Non-pigmented ciliary epithelial cell (primary cell): ENCODE measurements at regions not wholly inside any gene's neighbourhood (a gene's known extent, or its start where the extent isn't known, plus 50 kb on each side); places are given as distances from the start of the nearest gene placed in this dataset.

Source experiments
- DNase-seq: peaks from one replicate; pipeline ENCODE4 v3.0.0-alpha.2; 2010; ENCODE audit warnings: low read depth

DNA sequence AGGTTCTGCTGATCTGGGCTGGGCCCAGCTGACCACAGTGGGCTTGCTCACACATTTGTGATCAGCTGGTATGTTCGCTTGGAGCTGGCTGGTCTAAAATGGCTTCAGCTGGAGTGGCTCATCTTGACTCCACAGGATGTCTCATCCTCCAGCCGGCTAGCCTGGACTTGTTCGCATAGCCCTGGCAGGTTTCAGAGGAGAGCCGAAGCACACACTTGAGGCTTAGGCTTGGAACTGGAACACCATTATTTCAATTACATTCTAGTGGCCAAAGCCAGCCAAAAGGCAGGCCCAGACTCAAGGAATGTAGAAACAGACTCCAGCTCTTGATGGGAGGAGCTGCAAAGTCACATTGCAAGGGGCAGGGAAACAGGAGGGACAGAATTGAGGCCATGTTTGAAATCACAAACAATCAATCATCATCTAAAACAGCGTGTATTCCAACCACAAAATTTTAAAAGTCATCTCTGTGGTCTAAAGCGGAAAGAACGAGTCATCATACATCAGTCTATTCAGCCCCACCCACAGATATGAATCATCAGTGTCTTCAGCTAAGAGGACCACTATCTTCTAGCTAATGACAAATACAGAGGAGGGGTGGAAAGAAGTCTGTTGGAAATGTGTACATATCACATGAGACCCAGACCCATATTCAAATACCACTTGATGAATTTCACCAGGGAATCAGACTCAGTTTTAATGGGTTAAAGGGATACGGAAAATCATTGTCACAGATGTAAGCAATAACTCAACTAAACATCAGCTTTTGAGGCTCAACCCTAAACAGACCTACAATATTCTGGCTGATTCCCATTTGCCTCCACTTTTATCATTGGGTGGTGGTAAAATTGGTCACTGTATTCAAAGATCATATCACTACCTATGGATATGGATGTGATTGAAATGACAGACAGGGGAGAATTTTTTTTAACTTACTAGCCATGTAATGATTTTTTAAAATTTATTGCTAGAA, 139.0 kb upstream of the MKLN1 start:
- DNase-seq, result peak; percentile 97

DNA sequence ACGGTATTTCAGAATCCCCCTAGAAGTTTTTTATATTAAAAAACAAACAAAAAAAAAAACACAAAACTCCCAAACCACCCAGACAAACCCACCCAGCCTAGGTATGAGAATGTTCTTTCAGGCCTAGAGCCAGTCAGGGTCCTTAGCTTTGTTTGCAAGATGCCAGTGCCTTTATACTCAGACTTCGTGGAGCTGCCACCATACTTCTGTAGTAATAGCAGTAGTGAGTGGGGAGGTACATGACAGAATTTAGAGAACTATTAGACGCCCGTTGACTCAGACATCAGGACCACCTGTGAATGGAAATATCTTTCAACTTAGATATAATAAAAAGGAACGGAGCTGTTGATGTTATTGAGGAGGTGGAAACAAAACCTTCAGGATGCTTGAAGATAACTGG, 138.2 kb upstream of the MKLN1 start:
- no peak for DNase-seq

DNA sequence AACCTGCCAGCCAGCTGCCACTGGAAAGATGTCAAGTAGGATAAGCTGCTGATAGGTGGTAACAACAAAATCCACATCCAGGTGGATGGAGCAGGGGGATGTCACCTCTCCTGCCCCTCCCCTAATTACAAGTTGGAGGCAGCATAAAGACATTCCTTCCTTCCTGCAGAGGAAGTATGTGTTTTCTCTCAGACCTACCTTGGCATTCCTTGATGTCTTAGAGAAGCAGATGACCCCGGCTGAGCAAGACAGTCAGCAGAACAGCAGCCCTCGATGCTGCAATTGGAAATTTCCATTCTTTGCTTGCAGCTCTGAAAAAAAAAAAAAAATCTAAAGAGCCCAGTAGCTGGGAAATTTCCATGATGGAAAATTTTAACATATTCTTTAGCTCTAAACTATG, 137.5 kb upstream of the MKLN1 start:
- DNase-seq, result no peak

DNA sequence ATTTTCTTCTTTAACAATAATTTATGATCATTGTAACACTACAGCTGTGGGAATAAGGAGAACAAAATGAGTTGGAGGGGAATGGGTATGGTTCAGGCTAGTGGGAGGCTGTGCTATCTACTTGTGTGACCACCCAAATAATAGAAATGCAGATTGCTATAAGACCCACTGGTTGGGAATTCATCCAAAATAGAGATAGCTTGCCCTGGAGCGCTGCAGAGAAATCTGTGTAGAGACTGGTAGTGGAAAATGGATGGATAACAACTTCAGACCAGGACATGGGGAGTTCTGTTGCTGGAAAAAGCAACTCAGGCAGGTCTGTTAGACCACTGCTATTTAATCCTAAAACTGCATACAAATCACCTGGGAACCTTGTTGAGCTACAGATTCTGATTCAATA, 137.1 kb upstream of the MKLN1 start:
- no peak for DNase-seq

DNA sequence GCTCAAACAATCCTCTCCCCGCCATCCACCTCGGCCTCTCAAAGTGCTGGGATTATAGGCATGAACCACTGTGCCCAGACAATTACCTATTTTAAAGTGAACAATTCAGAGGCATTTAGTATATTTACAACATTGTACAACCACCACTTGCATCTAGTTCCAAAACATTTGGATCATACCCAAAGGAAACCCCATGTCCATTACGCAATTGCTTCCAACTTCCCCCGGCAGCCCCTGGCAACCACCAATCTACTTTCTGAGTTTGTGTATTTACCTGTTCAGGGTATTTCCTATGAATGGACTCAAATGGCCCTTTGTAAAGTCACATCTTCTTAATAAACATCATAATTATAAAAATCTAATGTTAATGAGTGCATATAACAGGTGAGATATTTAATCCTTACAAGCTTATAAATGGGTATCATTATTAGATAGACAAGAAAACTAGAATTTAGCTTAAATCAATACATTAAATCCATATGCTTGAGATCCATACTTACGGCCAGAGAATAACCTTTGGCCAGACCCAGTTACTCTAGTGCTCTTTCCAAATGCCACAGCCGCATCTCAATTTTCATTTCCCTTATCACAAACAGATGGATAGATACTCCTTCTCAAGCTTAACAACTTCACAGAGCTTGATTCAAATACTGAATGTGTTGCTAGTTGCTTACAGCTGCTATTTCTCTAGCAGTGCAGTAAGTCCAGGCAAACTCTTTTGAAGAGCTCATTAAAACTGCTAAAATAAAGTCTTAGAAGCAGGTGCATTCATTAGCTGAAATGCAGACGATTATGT, 133.4 kb upstream of the MKLN1 start:
- DNase-seq, result no peak

DNA sequence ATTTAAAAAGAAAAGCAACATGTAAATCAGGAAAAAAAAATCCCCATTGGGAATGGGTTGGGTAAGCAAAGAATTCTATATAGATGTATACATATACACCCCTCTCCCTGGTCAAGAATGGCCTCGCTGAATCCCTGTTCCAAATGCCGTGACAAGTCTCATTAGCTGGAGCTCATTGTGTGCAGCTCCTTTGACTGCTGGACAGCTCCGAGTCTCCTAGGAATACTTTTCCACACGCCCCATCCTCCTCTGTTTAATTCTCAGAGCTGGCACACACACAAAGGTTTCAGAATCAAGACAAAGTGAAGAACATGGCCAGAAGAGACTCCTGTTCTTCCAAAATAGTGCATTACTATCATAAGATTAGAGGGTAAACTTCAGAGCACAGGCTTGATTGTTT, 130.9 kb upstream of the MKLN1 start:
- DNase-seq, result no peak

DNA sequence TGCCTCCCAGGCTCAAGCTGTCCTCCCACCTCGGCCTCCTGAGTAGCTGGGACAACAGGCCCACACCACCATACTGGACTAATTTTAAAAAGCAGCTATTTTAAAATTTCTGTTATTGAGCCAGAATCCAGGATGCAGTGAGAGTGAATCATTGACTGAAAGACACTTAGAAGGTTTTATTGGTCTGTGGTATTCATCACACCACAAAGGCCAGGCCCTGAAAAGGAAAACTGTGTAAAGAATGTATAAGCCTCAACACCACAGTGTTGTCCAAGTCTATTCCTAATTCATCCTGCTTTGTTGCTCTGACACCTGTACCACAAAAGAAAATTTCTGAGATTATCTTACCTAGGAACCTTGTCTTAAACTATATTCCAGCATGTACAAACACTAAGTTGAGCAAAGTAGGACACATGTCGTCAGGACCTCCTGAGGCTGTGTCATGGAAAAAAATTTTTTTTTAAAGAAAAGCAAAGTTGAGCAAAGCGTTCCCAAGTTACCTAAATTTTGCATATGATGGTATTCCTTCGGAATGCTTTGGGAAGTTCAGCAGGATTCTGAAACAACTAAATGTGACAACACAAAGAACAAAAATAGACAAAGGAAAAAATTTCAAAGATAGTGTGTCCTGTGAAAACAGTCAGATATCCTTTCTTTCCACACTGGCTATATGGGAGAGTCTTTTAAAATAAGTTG, 129.6 kb upstream of the MKLN1 start:
- peak; percentile 20 for DNase-seq

DNA sequence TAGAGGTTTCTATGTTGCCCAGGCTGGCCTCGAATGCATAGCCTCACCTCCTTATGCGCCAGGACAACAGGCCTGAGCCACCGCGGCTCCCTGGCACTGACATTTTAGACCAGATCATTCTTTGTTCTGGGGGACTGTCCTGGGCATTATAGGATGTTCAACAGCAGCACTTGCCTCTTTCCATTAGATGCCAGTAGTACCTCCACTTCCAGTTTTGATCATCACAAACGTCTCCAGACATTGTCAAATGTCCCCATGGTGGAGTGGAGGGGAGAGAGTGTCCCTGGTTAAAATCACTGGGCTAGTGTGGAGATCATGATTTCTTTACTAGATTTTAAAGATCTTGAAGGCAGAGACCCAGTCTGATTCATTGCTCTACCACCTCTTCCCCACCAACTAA, 125.2 kb upstream of the MKLN1 start:
- no peak for DNase-seq

DNA sequence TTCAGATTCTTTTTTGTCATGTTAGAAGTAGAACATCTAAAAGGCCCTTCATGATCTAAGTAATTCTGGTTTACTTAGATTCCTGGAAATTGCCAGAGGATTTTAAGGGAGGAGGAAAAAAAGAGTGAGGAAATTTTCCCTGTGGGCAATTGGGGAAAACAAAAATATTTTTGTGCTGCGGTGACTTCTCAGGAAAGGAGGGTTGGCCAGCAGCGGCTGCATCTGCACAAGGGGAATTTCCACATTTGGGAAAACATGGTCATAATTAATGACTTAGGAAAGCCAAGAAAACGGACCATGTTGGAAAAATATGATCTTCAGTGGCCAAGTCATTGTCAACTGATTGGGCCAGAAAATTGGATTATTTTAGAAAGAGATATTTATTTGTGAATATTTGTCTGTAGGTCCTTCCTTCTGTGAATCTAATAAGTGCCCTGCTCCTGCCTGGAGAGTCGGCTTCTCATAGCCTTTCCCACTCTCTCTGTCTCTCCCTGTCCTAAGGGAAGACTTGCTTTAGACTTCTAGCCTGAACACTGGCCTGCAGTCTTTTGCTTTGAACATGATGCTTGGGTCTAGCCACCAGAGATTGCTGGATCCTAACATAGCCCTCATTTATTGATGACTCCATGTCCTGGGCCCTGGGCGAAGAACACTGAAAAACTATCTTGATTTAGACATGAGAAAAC, 124.2 kb upstream of the MKLN1 start:
- no peak for DNase-seq

DNA sequence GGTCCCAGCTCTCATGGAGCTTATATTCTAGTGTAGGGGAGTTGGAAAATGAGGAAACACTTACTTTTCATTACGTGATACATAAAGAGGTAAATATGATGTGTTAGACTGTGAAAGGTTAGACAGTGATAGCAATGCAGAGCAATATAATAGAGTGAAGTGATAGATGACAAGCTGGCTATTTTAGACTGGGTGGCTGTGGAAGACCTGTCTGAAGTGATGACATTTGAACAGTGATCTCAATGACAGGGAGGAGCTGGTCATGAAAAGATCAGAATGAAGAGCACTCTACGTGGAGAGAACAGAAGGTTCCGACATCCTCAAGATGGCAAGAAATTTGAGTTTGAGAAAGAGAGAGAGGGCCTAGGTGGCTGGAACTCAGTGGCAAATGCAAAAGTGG, 118.9 kb upstream of the MKLN1 start:
- DNase-seq, result no peak

DNA sequence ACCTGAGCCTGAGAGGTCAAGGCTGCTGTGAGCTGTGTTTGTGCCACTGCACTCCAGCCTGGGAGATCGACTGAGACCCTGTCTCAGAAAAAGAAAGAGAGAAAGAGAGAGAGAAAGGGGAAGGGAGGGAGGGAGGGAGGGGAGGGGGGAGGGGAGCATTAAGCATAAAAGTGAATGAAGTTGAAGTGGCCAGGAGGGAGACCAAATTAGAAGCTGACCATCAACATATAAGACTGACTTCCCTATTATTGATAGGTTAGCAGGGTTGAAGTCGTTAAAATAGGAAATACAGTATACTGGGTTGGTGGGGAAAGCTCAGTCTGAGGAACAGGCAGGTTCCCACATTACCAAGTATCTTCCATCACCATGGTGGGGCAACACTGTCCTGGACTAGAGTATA, 117.1 kb upstream of the MKLN1 start:
- DNase-seq, result no peak

DNA sequence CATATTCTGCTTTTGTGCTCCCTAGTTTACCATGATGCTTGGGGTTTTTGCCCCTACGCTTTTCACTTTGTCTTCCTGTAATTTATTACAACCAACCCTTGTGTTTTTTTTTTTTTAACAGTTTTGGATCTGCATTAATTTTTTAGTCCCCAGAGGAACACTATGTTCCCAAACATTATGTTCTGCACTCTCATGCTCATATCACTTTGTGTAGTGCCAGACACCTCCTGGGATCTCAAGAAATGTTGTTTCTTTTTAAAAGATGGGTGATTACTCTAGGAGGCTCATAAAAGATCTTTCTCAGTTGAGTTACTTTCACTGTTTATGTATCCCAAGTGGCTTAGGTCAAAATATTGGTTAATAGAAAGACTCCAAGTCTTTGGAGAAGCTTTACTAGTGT, 116.2 kb upstream of the MKLN1 start:
- DNase-seq, result no peak

DNA sequence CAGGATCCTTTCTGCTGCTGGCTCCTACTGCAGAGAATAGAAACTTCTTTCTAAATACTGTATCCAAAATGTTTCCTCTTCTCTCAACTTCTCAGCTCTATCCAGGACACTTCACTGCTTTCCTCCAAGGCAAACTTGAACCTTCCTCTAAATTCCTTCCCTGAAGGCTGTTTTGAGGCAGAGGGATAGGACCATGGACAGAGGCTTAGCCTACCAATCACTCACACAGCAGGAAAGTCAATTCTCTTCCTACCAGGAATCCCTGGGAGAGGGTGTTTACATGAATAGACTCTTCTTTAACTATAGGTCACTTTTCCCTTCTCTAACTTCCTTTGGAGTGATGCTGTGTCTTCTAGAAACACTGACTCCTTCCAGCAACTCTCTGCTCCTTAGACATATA, 115.6 kb upstream of the MKLN1 start:
- no peak for DNase-seq

DNA sequence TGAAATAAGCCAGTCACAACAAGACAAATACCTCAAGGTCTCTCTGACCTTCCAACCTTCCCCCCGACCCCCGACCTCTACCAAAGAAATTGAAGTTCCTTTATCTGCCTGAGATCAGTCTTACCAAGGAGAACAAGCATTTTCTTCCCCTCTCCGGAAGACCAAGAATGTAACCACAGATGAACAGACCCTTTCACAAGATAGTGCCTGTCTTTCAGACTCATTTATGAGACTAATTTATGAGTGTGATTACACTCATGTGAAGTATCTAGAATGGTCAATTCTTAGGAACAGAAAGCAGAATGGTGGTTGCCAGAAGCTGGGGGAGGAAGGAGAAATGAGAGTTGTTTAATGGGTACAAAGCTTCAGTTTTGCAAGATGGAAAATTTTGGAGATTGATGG, 108.9 kb upstream of the MKLN1 start:
- DNase-seq, result no peak

DNA sequence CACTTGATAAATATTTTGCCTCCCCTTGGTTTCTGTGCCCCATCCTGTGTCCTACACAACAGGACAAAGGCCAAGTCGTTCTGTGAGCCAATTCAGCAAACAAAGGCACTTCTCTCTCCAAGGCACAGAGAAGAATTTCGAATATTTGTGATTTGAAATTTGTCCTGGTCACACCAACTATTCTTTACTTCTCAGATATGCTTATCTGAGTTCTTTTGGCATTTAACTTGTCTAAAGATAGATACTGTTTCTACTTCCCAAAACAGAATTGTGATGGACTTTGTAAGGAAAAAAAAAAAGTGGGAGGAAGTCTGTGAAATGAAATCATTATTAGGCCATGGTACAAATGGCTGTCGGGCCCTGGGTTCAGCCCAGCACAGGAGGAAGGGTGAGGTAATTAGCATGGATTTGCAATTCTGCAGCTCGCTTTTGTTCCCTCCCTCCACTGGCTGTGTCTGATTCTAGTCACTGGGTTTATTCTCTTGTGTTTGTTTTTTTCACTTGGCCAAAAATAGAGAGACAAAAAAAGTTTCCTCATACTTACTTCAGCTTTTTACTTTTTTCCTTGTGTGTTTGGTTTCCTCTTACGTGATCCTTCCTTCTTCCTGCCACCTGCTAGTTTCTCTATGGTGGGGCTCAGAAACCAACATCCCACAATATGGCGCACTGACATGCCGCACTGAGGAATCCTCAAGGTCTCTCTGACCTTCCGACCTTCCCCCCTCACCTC, 108.2 kb upstream of the MKLN1 start:
- no peak for DNase-seq

DNA sequence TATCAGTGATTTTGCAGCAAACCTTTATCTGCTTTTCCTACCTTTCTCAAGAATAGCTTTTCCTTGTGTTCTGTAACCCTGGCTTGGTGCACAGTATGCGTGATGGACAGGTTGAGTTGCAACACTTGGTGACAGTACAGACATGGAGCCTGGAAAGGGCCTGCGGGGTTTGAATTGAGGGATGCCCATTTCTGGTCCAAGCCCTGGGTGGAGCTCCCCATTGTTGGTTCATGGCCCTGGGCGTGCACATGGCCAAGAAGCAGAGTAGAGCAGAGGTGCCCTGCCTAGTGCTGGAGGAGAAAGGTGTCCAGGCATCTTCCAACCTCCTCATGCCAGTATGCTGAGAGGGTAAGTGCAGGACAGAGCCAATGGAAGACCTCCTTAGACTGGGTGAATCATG, 106.6 kb upstream of the MKLN1 start:
- DNase-seq, result no peak

DNA sequence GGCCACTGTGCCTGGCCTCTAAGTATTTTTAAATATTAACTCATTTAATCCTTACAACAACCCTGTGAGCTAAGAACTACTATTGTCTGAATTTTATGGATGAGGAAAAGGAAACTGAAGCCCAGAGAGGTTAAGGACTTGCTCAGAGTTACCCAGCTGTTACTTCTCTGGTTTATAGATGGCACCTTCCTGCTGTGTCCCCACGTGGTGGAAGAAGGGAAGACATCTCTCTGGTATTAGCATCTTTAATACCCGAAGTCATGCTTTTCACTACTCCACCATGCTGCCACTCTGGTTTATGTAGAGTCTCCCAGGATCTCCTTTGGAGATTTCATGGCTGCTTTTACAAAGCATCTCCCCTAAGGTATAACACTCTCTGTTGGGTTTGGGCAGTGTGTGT, 105.5 kb upstream of the MKLN1 start:
- DNase-seq, result no peak

DNA sequence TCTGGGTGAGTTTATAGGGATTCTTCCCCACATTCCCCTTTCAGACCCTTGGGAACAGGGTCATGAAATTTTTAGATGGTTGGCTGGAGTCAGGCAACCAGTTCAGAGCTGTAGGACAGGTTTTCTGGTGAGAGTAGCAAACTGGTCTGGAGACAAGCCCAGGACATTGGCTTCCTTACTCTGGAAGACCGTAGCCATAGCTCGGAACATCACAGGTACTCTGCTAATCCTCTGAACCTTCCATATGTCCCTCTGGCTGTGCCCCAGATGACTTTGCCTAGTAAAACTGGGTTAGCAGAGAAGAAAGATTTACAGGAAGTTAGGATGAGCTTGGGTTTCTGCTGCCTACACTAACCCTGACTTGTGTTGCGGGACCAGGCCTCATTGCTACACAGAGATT, 104.5 kb upstream of the MKLN1 start:
- DNase-seq, result no peak

DNA sequence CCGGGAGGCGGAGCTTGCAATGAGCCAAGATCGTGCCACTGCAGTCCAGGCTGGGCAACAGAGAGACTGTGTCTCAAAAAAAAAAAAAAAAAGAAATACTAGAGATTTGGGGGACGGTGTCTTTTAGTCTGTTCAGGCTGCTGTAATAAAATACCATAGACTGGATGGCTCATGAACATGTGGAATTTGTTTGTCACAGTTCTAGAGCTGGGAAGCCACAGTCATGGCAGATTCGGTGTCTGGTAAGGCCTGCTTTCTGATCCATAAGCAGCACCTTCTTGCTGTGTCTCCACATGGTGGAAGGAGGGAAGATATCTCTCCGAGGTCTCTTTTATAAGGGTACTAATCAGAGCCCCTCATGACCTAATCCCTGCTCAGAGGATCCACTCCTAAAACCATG, 102.7 kb upstream of the MKLN1 start:
- no peak for DNase-seq

DNA sequence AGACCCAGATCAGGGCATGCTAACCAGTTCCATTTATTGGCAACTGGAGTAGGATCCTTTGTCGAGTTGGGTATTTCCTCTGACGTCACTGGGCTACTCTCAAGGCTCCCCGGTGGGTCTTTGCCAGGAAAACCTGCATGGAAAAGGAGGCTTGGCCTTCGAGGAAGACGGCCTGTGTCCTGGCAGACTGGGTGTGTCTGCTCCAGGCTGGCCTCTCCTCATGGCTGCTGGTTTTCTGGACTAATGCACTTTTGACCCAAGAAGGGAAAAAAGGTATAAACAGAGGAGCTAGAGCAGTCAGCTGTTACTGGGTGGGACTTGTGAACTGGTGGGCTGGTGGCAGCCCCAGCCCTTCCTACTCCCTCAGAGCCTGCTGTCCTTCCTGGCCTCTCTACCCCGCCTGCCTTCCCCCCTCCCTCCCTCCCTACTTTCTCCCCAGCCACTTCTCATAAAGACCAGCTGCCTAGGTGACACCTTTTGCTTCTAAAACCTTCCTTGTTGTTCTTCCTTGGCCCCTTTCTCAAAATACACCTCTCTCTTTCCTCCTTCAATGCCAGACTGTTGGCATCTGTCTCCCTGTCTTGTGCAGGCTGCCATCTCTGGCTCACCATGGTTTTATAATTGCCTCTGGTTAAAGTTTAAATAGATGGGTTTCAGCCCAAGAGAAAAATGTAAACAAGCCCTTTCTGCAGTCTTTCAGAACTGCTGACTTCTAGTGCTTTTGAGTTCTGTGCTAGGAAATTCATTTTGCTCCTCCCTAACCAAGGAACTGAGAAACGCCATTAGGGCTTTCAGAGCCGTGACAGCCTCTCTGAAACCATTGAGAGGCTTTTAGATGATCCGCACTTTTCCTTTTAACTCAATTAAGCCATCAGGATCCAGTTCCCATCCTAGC, 101.8 kb upstream of the MKLN1 start:
- DNase-seq, result no peak

DNA sequence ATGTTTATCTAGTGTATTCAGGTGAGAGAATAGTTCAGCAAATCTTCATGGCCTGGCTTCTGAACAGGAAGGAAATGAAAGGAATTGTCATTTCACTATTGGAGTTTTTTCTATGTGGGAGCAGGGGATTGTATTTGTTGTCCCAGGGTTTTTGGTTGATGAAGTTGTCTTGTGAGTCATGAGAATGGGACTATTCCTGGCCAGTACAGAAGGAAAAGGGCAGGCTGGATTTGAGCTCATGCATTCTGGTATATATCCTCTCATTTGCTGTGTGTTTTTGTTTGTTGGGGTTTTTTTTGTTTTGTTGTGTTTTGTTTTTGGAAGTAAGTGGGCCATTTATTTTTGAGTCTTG, 101.2 kb upstream of the MKLN1 start:
- no peak for DNase-seq
